Upper lobe of right lung (tissue), 1 donor: ENCODE measurements at regions not wholly inside any gene's neighbourhood (a gene's known extent, or its start where the extent isn't known, plus 50 kb on each side); places are given as distances from the start of the nearest gene placed in this dataset.

Experiments
- ATAC-seq: fragments of 200-7000 bp; cut with Tn5 transposase; one replicate; pipeline ENCODE4 v1.9.1; 2020; ENCODE audit warnings: mild to moderate bottlenecking, moderate library complexity
- DNase-seq: peaks from one replicate; pipeline ENCODE4 v3.0.0-alpha.2; 2020
- H3K27ac ChIP-seq: fragments of 200-600 bp; one replicate; pipeline ENCODE4 v1.8.0; 2022
- H3K27me3 ChIP-seq: fragments of 200-600 bp; one replicate; pipeline ENCODE4 v1.8.0; 2022; ENCODE audit warnings: mild to moderate bottlenecking
- H3K36me3 ChIP-seq: fragments of 200-600 bp; one replicate; pipeline ENCODE4 v1.8.0; 2022
- H3K4me1 ChIP-seq: fragments of 200-600 bp; one replicate; pipeline ENCODE4 v1.8.0; 2022
- H3K4me3 ChIP-seq: fragments of 200-600 bp; one replicate; pipeline ENCODE4 v1.8.0; 2022; ENCODE audit warnings: mild to moderate bottlenecking
- H3K9me3 ChIP-seq: fragments of 200-600 bp; one replicate; pipeline ENCODE4 v1.8.0; 2022
- intact Hi-C: fragments of 100-400 bp; cut with DNase I; formaldehyde crosslinking; loops from one replicate; pipeline ENCODE4 v1.11.0; 2022
- TF ChIP-seq, protein P1 (sequence below): fragments of 200-600 bp; IDR thresholded peaks from one replicate; pipeline ENCODE4 v1.8.0; 2022; ENCODE audit warnings: antibody characterized with exemption
- donor health status: DM: no; HTN: yes; CAD: no; lungs with severe emphysema.

DNA sequence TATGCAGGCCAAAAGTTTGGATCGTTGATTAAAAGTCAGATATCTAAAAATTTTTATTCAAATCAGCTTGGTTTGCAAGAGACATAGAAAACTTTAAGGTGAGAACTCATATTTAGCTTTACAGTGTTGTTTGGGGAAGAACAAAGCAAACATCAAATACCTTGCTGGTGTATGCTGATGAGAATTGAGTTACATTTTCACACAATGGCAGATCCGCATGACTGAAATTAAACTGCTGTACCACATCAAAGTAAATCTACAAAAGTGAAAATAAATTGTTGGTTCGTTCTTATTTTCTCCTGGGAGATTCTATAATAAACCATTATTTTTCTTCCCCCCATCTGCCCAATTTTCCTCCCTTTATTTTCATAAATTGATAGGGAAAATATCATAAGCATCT is 198.2 kb upstream of the PCSK5 start:
- H3K36me3 ChIP-seq = no peaks in the 10 kb centered on the region
- H3K9me3 ChIP-seq = no peaks in the 10 kb centered on the region
- no peaks in the 10 kb centered on the region for H3K27me3 ChIP-seq
- no peak for DNase-seq
- TF ChIP-seq, protein P1, sequence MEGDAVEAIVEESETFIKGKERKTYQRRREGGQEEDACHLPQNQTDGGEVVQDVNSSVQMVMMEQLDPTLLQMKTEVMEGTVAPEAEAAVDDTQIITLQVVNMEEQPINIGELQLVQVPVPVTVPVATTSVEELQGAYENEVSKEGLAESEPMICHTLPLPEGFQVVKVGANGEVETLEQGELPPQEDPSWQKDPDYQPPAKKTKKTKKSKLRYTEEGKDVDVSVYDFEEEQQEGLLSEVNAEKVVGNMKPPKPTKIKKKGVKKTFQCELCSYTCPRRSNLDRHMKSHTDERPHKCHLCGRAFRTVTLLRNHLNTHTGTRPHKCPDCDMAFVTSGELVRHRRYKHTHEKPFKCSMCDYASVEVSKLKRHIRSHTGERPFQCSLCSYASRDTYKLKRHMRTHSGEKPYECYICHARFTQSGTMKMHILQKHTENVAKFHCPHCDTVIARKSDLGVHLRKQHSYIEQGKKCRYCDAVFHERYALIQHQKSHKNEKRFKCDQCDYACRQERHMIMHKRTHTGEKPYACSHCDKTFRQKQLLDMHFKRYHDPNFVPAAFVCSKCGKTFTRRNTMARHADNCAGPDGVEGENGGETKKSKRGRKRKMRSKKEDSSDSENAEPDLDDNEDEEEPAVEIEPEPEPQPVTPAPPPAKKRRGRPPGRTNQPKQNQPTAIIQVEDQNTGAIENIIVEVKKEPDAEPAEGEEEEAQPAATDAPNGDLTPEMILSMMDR = no peak
- ATAC-seq = no peak
- H3K4me1 ChIP-seq = no peaks in the 10 kb centered on the region
- H3K4me3 ChIP-seq = no peak overlapping the region
- intact Hi-C loops = no loop called here
- no peak overlapping the region for H3K27ac ChIP-seq

DNA sequence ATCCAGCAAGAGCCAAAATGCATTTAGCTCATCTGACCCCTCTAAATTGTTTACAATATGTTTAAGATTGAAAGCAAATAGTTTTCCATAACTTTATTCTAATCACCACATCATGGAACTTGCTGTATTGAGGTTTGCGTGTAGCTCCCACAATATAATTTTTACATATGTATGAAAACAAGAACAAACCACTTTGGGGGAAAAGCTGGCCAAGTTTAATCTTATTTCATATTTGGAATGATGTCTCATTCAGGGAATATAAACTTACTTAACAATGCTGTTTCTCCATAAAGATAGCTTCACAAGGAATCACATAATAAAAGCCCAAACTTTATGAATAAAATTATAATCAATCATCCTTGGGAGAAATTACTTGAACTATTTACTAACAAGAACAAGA is 194.6 kb upstream of the PCSK5 start:
- no peaks in the 10 kb centered on the region for H3K27me3 ChIP-seq
- no peak overlapping the region for H3K4me3 ChIP-seq
- no peaks in the 10 kb centered on the region for H3K36me3 ChIP-seq
- intact Hi-C loops = no loop called here
- no peaks in the 10 kb centered on the region for H3K4me1 ChIP-seq
- TF ChIP-seq, protein P1 = no peak
- H3K9me3 ChIP-seq = no peaks in the 10 kb centered on the region
- no peak for DNase-seq
- no peak for ATAC-seq
- no peak overlapping the region for H3K27ac ChIP-seq

DNA sequence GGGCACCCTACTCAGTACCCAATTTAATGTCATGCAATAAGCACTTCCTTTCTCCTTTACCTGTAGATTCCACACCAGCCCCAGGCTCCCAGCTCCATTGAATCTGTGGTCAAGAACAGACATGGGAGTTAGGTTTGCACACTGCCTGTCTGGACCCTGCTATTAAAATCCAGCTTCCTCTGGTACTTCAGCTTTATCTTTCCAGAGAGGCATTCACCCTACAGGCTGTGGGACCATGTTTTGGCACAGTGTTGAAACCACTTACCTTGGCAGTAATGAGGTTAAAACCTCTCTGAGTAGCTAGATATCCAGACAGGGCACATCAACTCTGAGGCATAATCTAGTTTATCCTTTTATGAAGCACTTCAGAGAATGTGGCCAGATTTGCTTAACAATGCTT is 191.5 kb upstream of the PCSK5 start:
- intact Hi-C loops = no loop called here
- Histone ChIP-seq H3K4me3 (no peak overlapping the region), H3K27me3 (no peaks in the 10 kb centered on the region), H3K9me3 (no peaks in the 10 kb centered on the region), H3K27ac (no peak overlapping the region), H3K36me3 (no peaks in the 10 kb centered on the region), H3K4me1 (no peaks in the 10 kb centered on the region)
- DNase-seq (no peak), ATAC-seq (no peak)
- TF ChIP-seq, protein P1 = no peak

DNA sequence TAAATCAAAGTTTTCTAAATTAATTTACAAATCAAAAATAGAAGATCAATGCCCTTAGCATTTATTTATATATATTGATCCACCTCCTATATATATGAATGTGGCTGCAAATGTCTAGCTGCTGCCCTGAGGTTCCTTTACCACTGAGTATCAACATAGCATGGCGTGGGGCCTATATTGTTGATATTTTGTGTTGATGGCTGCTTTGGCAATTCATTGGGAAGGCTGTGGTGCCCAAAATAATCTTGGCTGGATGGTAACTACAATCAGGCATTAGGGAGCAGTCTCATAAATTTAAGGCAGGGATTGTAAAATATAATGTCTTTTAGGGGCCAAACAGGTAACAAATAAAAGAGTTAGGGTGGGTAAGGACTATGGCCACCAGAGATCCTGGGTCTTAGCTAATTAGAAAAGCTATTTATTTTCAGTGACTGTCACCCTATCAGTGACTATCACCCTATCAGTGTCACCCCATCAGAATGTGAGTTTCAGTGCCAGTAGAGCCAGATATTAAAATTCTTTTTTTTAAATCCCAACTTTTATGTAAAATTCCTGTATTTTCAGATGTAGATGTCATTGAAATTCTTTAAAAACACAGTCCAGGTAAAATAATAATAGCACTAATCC is 190.7 kb upstream of the PCSK5 start:
- TF ChIP-seq, protein P1 = no peak
- H3K4me3 ChIP-seq = no peak overlapping the region
- H3K9me3 ChIP-seq = no peaks in the 10 kb centered on the region
- no peak for ATAC-seq
- no peaks in the 10 kb centered on the region for H3K4me1 ChIP-seq
- H3K27me3 ChIP-seq = no peaks in the 10 kb centered on the region
- intact Hi-C loops = no loop called here
- H3K27ac ChIP-seq = no peak overlapping the region
- H3K36me3 ChIP-seq = no peaks in the 10 kb centered on the region
- DNase-seq = no peak

- DNase-seq (no peak), ATAC-seq (no peak)
- H3K4me3 ChIP-seq = no peak overlapping the region
- no peaks in the 10 kb centered on the region for H3K27me3 ChIP-seq
- no peaks in the 10 kb centered on the region for H3K36me3 ChIP-seq
- no peaks in the 10 kb centered on the region for H3K9me3 ChIP-seq
- TF ChIP-seq, protein P1 = no peak
- intact Hi-C loops = no loop called here
- no peaks in the 10 kb centered on the region for H3K4me1 ChIP-seq
- no peak overlapping the region for H3K27ac ChIP-seq
Observed at GRCh38 chr9:75700252-75700640, 190.2 kb upstream of the PCSK5 start.

DNA sequence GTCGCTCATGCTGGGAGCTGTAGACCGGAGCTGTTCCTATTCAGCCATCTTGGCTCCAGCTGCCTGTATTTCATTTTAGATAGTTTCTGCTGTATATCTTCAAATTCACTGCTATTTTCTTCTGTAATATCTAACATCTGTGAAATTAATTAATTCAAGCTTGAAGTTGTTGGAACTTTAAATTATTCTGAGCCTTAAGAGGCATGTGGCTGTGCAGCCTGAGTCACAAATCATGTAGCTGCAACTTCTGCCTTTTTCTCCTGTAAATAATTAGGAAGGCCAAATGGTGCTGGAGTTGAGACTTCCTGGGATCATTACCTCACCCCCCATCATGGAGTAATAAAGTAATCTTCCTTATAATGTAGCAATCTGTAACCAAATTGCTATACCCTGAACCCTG is 183.3 kb upstream of the PCSK5 start:
- Histone ChIP-seq H3K36me3 (no peaks in the 10 kb centered on the region), H3K27ac (no peak overlapping the region), H3K4me3 (no peak overlapping the region), H3K4me1 (no peaks in the 10 kb centered on the region), H3K9me3 (no peaks in the 10 kb centered on the region), H3K27me3 (no peaks in the 10 kb centered on the region)
- DNase-seq = no peak
- no peak for ATAC-seq
- intact Hi-C loops = no loop called here
- TF ChIP-seq, protein P1 = no peak
